ENCODE measurements at regions not wholly inside any gene's neighbourhood (a gene's known extent, or its start where the extent isn't known, plus 50 kb on each side); places are given as distances from the start of the nearest gene placed in this dataset.

GRCh38 chr4:28947374-28947773 is 1772.8 kb upstream of the PCDH7 start:
- TF ChIP-seq CTCF (conservative IDR thresholded peaks at IDR 0.05 in 1 of 2, IDR thresholded peaks at IDR 0.05 in 1 of 2; ENCODE audit: low read depth in 1 of 2, low read length in 2 of 2): no peak
- TF ChIP-seq EZH2 (IDR thresholded peaks at IDR 0.05; ENCODE audit: low read length, missing control alignments): no peak

Measured in fibroblast of lung (primary cell).